BE2C (cell line): ENCODE measurements at regions not wholly inside any gene's neighbourhood (a gene's known extent, or its start where the extent isn't known, plus 50 kb on each side); places are given as distances from the start of the nearest gene placed in this dataset.

Experiments used
- DNase-seq: peaks from one replicate; pipeline ENCODE4 v3.0.0-alpha.2; 2020
- H3K27me3 ChIP-seq: fragments of 250-450 bp; sonication (Bioruptor Pico); 2 replicates; pipeline ENCODE4 v1.5.1; 2020; ENCODE audit warnings: mild to moderate bottlenecking
- H3K36me3 ChIP-seq: fragments of 250-450 bp; sonication (Bioruptor Pico); 2 replicates; pipeline ENCODE4 v1.5.1; 2020; ENCODE audit warnings: mild to moderate bottlenecking
- H3K4me1 ChIP-seq: fragments of 250-450 bp; sonication (Bioruptor Pico); 2 replicates; pipeline ENCODE4 v1.5.1; 2020
- H3K4me3 ChIP-seq: 2 replicates; pipeline ENCODE4 v1.5.1; 2011; ENCODE audit warnings: low read depth, low read length
- H3K9me3 ChIP-seq: fragments of 250-450 bp; sonication (Bioruptor Pico); 2 replicates; pipeline ENCODE4 v1.5.1; 2020
- CTCF ChIP-seq: IDR thresholded peaks from 2 replicates; pipeline ENCODE4 v1.5.1; 2012; ENCODE audit warnings: mild to moderate bottlenecking, low read depth, low read length

GRCh38 chr10:125605167-125605566 lies 77.8 kb downstream of the TEX36 start:
- no peaks in the 10 kb centered on the region for H3K36me3 ChIP-seq
- H3K9me3 ChIP-seq, result no peaks in the 10 kb centered on the region
- TF ChIP-seq CTCF, result no peak
- no peak overlapping the region for H3K4me3 ChIP-seq
- peaks cover 3% of the 10 kb centered on the region; the same call in 1 of the 2 replicates for H3K27me3 ChIP-seq
- no peak for DNase-seq
- no peaks in the 10 kb centered on the region for H3K4me1 ChIP-seq

- no peak overlapping the region for H3K4me3 ChIP-seq
- TF ChIP-seq CTCF, result no peak
Measured at GRCh38 chr10:125602825-125603224, 80.1 kb downstream of the TEX36 start.

DNA sequence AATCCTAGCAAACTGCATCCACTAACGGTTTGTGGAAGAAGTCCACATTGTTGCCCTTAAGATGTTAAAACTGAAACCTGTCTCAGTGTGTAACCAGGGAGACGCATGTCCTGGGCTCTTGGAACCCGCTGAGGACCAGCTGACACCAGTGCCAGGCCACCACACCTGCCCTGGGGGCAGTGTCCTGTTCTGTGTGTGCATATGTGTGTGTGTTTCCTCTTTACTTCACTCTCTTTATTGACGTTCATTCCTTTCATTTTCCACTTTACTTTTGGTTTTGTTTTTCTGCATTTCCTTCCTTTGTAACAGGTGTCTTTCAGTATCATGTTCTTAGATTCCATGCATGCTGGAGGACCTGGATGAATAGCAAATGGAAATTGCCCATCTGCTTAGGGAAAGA lies 83.8 kb downstream of the TEX36 start:
- DNase-seq, result no peak
- Histone ChIP-seq H3K4me3 (no peak overlapping the region), H3K9me3 (no peaks in the 10 kb centered on the region), H3K27me3 (no peaks in the 10 kb centered on the region), H3K4me1 (no peaks in the 10 kb centered on the region), H3K36me3 (no peaks in the 10 kb centered on the region)
- TF ChIP-seq CTCF, result no peak

More at GRCh38 chr10:125602825-125603224, 80.1 kb downstream of the TEX36 start:
- Histone ChIP-seq H3K9me3 (no peaks in the 10 kb centered on the region), H3K4me1 (no peaks in the 10 kb centered on the region), H3K36me3 (no peaks in the 10 kb centered on the region), H3K27me3 (peaks cover 3% of the 10 kb centered on the region; the same call in 1 of the 2 replicates)
- DNase-seq, result no peak

DNA sequence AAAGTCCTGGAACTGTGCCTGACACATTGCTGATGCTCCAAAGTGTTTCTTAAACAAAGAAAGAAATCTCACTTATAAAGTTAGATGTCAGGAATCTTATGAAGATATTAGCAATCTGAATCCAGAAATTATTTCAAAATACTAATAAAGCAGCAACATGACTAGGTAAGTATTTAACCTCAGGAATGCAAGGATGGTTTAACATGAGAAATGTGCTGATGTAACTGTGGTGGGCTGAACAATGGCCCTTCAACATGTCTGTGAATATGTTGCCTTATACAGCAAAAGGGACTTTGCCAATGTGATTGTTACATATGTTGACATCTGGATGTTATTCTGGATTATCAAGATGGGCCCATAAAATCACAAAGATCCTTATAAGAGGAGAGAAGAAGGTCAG lies 87.1 kb downstream of the TEX36 start:
- Histone ChIP-seq H3K36me3 (no peaks in the 10 kb centered on the region), H3K4me1 (no peaks in the 10 kb centered on the region), H3K4me3 (no peak overlapping the region), H3K9me3 (no peaks in the 10 kb centered on the region), H3K27me3 (no peaks in the 10 kb centered on the region)
- no peak for DNase-seq
- no peak for TF ChIP-seq CTCF

DNA sequence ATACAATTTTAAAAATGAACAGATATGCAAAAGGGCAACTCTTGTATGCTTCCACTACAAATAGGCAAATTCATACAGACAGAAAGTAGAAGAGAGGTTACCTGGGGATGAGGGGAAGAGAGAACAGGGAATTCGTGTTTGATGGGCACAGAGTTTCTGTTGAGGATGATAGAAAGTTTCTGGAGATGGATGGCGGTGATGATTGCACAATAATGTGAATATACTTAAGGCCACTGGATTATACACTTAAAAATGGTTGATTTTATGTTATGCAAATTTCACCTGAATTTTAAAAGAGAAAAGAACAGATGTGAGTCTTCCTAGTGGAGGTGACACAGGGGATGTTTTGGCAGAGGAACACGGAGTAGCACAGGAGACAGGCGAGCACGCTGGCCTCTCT lies 89.3 kb downstream of the TEX36 start:
- TF ChIP-seq CTCF, result no peak
- no peaks in the 10 kb centered on the region for H3K4me1 ChIP-seq
- no peaks in the 10 kb centered on the region for H3K9me3 ChIP-seq
- DNase-seq, result no peak
- H3K27me3 ChIP-seq, result no peaks in the 10 kb centered on the region
- no peak overlapping the region for H3K4me3 ChIP-seq
- H3K36me3 ChIP-seq, result no peaks in the 10 kb centered on the region

GRCh38 chr10:125592897-125593296 lies 90.1 kb downstream of the TEX36 start:
- Histone ChIP-seq H3K27me3 (no peaks in the 10 kb centered on the region), H3K9me3 (no peaks in the 10 kb centered on the region), H3K4me3 (no peak overlapping the region), H3K36me3 (no peaks in the 10 kb centered on the region), H3K4me1 (no peaks in the 10 kb centered on the region)
- no peak for TF ChIP-seq CTCF
- no peak for DNase-seq
